ENCODE measurements at regions not wholly inside any gene's neighbourhood (a gene's known extent, or its start where the extent isn't known, plus 50 kb on each side); places are given as distances from the start of the nearest gene placed in this dataset.
"Not testable (repeated sequence)": the region's sequence is repeated elsewhere in the genome, so short reads cannot be mapped to it uniquely, and the experiment has no call there.

DNA sequence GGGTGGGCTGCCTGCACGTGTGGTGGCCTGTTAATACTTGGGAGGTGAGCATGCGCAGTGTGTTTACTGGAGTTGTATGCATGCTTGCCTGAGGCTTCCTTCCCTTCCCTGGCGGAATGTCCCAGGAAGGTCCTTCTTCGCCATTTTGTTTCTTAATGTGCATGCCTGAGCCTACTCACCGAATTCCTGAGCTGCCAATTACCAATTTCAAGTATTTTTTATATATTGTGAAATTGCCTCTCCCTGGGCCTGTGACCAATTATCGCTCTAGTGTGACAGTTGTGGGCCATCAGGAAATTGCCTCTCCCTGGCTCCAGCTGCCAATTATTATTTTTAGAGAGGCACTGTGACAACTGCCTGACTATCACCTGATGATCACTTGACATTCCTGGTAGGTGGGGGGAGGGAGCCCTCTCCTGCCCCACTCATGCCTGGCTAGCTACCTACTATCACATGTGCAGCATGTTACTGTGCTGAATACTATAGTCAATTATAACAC lies 70.0 kb downstream of the FAM50B start:
- DNase-seq = no peak
- intact Hi-C loops (cut with DNase I, micrococcal nuclease) = no loop called here
- no peak for ATAC-seq

DNA sequence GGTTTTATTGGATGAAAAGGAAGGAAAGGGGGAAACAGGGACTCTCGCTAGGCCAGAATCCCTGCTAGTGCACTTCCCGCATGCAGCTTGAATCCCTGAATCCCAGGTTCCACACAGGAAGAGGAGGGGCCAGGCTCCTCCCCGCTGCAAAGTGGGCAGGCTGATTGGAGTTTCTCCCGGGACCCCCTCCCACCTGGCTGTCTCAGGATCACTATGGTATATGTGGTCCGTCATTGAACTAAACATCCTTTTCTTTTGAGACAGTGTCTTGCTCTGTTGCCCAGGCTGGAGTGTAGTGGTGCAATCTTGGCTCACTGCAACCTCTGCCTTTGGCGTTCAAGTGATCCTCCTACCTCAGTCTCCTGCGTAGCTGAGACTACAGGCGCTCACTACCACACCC lies 70.7 kb downstream of the FAM50B start:
- intact Hi-C loops (cut with DNase I, micrococcal nuclease) = no loop called here
- DNase-seq (no peak), ATAC-seq (no peak)

DNA sequence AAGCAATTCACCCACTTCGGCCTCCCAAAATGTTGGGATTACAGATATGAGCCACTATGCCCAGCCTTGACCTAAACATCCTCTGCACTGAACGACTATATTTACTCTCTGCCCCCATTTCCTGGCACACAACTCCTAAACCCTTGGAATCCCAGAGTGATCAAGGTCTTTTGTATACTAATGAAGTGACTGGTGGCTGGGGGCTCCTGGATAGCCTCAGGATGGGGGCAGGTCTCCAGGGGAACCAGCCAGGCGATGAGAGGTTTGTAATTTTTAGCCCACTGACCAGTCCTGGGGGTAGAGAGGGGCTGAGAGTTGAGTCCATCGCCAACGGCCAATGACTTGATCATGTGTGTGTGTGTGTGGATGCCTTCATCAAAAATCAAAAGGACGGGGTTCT lies 71.1 kb downstream of the FAM50B start:
- DNase-seq = no peak
- intact Hi-C loops (cut with DNase I, micrococcal nuclease) = no loop called here
- ATAC-seq = no peak

DNA sequence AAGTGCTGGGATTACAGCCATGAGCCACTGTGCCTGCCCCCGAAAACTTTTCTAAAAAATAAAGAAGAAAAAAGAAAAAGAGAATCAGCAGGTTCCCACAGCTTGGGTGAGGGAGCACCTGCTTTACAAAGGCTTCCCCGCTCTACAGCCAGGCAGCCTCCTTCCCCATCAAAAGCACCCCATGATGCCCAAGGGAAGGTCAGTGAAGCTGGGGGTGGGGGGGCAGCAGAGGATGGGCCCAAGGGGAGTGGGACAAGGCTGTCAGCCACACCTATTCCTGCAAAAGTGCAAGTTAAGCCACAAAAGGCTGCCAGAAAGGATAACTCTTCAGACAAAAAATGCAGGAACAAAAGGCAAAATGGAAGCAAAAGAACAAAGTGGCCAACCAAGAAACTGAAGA lies 72.5 kb downstream of the FAM50B start:
- no peak for ATAC-seq
- intact Hi-C loops (cut with DNase I, micrococcal nuclease) = no loop called here

DNA sequence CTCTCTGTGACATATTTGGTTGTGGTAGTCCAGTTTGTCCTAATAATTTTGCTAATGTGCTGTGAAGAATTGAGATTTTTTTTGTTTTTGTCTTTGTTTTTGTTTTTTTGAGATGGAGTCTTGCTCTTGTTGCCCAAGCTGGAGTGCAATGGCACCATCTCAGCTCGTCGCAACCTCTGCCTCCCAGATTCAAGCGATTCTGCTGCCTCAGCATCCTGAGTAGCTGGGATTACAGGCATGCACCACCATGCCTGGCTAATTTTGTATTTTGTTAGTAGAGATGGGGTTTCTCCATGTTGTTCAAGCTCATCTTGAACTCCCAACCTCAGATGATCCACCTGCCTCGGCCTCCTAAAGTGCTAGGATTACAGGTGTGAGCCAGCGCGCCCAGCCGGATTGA lies 73.4 kb downstream of the FAM50B start:
- DNase-seq; intact Hi-C loops (cut with DNase I, micrococcal nuclease); ATAC-seq: not testable (repeated sequence)

More for the DNA sequence above, 72.5 kb downstream of the FAM50B start:
- DNase-seq = no peak

DNA sequence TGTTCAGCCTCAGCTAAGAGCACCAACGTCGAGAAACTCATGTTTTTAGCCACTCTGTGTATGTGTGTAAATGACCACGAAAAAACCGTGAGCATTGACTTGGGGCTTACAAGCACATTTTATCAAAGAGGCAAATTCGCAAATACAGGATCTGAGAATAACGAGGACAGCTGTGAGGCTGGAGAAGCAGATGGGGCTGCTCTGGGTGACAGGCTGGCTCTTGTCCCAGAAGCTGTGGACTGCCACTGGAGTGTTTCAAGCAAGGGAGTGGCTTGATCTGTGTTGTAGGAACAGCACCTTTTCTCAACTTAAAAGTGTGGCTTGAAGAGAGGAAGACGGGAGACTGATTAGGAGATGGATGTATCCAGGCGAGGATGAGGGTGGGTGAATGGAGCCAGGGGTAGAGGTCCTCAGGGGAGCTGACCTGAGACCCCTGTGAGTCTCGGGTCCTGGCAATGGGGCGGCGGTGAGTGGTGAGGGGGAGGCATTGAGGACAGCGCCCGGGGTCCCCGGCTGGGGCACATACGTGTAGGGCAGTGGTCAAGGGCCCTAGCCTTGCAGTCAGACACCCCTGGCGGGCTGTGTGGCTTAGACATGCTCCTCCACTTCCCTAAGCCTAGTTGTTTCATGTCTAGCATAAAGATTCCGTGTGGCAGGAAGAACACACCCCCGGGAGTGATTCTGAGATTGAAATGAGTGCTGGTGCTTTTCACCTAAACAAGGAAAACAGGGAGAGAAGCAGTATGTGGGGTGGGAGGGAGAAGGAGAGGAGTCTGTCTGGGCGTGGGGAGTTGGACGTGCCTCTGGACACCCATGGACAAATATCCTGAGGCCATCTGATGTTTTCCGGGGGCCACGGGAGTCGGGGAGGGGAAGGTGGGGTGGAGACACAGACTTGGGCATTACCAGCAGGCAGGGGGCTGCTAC lies 76.3 kb downstream of the FAM50B start:
- DNase-seq (peak; percentile 23 to 32), ATAC-seq (peak; percentile 34)
- intact Hi-C loops (cut with DNase I, micrococcal nuclease) = not testable (repeated sequence)

DNA sequence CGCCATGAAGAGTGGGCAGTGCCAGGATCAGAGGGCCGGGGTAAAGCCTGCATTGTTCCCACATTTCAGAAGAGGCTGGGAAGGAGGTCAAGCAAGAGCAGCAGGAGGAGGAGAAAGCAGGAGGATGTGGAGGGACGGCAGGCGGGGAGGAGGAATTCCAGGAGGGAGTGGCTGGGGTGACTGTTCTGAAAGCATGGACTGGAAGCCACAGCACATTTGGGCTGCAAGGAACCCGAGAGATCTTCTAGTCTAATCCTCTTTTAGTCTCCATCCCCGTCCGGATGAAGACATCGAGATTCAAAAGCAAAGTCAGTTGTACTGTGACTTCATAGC lies 76.9 kb downstream of the FAM50B start:
- DNase-seq (no peak), ATAC-seq (no peak)
- intact Hi-C loops (cut with DNase I, micrococcal nuclease) = no loop called here

DNA sequence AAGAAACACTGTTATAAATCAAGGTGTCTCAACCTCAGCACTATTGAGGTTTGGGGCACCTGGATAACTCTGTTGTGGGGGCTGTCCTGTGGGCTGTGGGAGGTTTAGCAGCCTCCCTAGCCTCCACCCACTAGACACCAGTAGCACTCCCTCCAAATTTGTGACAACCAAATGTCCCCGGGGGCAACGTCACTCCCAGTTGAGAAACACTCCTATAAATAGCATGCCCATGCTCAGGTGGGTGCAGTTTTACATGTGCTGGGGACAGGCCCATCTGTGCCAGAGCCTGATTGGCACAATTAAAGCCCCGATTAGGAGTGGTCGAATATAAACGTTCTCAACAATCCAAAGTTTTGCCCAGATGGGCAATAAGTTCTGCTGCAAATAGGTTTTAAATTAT lies 78.9 kb downstream of the FAM50B start:
- ATAC-seq (no peak), DNase-seq (no peak)
- intact Hi-C loops (cut with DNase I, micrococcal nuclease) = no loop called here

DNA sequence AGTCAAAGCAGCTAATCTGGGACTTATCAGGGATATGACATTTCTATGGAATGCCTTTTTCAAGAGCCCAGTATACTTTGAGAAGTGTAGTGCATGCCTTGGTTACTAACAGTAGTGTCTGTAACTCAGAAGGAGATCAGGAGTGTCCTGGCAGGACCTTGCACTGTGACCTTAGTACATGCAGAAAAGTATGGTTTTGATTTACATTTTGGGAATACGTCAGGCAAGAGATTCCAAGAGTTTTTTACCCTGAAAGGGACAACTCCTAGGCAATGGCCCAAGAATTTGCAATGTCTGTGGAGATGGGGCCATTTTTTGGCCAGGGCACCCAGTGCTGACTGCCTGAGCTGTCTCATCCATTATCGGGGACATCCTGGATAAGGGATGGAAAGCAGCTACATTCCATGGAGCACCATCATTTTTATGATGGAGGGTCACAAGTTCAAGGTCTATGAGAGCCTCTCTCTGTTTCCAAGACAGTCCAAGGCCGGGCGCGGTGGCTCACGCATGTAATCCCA lies 80.2 kb downstream of the FAM50B start:
- ATAC-seq (no peak), DNase-seq (no peak)
- intact Hi-C loops (cut with DNase I, micrococcal nuclease) = no loop called here

DNA sequence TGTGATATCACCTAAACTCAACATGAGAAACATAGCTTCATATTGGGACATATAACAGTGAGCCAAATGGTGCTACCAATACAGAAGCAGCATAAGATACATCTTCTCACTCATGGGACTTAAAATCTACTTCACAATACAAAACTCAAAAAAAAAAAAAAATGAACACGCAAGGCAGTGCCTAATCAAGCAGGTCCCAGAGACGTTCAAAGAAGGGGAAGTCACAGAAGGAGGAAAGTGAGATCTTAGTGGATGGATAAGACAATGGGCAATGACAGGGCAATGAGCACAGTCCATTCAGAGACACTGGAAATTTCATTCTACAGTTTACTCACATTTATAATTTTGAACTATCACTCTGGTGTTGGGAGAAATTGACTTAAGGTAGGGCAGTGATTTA lies 88.3 kb downstream of the FAM50B start:
- intact Hi-C loops (cut with DNase I, micrococcal nuclease) = no loop called here
- DNase-seq (no peak), ATAC-seq (no peak)

DNA sequence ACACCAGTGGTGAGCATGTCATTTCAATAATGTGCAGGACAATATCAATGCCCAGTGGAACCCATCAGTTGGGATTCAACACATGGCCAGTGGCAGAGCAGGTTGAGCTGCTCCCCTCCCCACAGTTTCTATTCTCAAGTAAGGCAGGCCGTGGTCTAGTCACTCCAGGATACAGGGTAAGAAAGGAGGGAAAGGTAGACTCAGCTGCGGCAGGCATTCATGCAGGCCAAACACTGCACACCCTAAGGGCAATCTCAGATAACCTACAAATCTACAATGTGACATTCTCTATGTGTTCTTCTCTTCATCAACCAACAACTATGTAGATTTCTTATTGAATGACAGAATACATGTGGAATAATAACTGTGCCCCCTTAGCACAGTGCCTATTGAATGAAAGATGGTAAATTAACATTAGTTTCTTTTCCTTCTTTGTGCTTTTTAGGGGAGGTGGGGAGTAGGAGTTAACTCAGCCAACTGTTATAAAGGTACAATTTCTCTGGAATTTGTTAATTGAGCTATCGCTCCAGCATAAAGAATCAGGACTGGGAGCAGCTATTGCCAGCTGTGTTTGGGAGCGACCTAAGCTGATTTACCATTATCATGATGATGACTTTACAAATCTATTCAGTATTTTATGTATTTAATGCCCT lies 89.7 kb downstream of the FAM50B start:
- ATAC-seq (no peak), DNase-seq (no peak)
- intact Hi-C loops (cut with DNase I, micrococcal nuclease) = no loop called here

DNA sequence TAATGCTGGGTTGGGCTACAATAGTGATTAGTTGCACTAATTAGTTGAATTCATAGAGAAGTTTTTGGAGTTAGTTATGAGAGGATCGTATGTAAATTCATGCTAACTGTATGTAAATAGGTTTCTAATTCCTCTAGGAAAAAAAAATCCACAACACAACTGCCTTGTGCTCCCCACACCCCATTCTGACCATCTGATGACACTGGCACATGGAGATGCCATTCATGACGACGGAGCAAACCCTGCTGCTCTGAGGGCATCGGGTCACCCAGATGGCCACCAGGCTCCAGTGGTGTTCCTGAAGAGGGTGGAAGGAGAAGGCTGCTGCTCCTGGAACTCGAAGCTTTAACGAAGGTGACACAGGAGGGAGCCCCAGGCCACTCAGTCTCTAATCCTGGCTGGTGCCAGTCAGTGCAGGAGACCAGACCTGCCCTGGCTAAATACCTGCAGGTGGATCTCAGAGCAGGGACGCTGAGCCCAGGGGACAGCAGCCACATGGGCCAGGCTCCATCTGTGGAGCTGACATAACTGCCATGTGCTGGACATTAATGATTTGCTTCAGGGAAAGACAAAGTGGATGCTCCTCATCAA lies 90.3 kb downstream of the FAM50B start:
- intact Hi-C loops (cut with DNase I, micrococcal nuclease) = no loop called here

DNA sequence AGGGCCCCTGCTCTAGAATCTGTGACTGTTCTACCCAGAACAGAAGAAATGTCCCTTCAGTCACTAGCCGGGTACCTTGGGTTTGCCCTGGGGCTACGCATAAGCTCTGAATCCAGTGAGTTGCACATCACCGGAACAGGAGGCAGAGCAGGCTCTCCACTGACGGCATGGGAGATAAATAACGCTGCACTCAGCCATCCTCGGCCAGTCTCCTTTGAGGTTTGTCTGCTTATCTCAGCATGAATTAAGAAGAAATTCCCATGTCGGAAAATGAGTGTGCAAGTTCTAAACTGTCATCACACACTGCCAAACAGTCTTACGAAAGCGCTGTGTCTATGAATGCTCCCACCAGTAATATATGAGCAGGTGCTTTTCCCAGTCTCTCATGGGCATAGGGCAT lies 90.8 kb downstream of the FAM50B start:
- intact Hi-C loops (cut with DNase I, micrococcal nuclease) = no loop called here
- DNase-seq (no peak), ATAC-seq (no peak)

More for the DNA sequence above, 90.3 kb downstream of the FAM50B start:
- DNase-seq (no peak), ATAC-seq (no peak)

DNA sequence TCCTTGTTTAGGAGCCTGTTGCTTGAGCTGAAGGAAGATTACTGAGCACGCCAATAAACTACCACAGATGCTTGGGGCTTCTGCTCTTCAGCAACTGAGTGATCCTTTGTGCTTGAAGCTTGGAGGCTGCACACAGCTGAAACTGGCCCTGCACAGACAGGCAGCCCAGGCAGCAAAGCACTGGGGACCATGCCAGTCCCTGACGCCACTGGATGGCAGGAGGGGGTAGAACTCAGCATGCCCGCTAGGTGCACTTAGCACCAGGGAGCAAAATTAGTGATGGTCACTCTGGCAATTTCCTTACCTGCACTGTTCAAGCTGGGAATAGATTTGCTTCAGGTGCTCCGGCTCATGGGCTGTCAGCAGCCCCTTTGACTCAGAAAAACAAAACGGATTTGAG lies 91.5 kb downstream of the FAM50B start:
- ATAC-seq (no peak), DNase-seq (no peak)
- intact Hi-C loops (cut with DNase I, micrococcal nuclease) = no loop called here

DNA sequence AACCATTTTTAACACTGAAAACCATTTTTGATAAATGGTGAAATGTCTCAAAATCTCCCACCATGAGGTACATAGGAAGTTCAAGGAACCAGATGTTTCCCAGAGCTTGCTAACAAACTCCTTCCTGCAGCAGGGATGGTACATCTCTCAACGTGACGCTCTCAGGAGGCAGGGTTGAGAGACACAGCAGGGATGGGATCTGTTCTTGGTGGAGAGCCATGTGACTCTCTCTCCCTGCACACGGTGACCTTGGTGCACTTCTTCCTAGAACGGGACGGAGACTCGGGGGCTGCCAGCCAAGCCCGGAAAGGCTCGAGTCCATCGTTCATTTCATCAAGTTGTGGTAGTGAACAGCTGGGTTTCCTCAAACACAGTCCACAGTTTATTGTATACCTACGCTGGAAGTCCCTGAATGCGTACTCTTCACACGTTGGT lies 94.2 kb downstream of the FAM50B start:
- DNase-seq = no peak
- intact Hi-C loops (cut with DNase I, micrococcal nuclease) = no loop called here
- no peak for ATAC-seq

DNA sequence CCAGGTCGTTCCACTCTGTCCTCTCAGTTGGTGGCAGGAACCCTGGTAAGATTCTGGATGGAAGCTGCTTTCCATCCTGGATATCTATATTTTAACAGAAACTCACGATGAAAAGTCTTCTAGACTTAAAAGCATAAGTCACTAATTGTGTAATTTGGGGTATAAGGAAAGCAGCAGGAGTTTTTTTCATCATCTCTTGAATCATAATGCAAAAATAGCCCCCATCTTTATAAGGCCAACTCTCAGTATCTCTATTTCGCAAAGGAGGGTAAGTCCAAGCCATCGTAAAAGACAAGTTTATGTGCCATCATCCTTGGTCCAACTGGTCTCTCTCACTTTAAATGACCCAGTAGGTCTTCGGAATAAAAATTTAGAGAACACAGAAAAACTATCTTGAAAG lies 95.1 kb downstream of the FAM50B start:
- ATAC-seq = no peak
- intact Hi-C loops (cut with DNase I, micrococcal nuclease) = no loop called here

DNA sequence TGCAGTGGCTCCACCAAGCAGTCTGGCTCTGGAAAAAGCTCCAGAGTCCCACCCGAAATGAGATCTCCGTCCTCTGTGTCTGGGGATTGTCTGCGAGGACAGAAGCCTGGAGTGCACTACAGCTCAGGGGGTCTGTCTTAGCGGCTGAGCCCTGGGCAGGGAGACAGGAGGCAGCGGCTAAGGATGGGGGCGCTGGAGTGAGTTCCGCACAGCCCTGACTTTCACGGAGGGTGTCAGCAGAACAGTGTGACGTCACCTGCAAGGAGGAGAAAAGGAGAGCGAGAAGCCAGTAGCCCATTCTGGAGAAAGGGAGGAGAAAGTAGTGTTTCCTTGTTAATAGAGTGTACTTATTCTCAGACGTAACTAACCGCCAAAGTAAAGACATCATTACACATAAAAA lies 97.6 kb downstream of the FAM50B start:
- intact Hi-C loops (cut with DNase I, micrococcal nuclease) = no loop called here
- DNase-seq (no peak), ATAC-seq (no peak)

More for the DNA sequence above, 95.1 kb downstream of the FAM50B start:
- DNase-seq = no peak

DNA sequence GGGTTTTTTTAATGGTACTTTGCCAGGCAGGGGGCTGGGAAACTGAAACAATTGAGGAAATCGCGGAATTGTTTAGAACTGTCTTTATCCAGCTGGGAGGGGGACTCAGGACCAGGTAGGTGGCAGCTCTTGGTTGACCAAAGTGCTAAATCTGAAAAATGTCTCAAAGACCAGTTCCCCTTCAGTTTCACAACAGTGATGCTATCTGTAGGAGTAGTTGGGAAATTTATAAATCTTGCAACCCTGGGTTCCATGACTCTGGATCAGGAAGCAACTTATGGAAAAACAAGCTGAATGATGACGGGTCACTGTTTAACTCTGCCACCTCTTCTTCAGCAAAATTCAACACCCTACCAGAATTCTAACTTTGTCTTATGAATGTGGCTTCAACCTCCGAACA lies 99.7 kb downstream of the FAM50B start:
- intact Hi-C loops (cut with DNase I, micrococcal nuclease) = no loop called here
- ATAC-seq (no peak), DNase-seq (no peak)

DNA sequence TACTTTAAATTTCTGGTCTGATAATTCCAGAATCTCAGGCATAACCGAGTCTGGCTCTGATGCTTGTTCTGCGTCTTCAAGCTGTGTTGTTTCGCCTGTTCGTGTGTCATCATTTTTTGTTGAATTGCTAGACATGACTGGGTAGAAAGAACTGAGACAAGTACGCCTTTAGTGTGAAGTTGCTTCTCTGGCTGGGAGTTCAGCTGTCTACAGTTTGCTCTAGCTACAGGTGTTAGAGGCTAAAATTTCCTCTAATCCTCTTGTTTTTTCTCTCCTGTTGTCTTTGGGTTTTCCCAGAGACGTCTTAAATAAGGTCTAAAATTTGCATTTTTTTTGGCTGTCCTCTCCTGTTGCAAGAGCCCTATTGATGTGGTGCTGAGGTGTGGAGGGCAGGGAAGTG lies 100.3 kb downstream of the FAM50B start:
- no peak for DNase-seq
- ATAC-seq = no peak
- intact Hi-C loops (cut with DNase I, micrococcal nuclease) = no loop called here

DNA sequence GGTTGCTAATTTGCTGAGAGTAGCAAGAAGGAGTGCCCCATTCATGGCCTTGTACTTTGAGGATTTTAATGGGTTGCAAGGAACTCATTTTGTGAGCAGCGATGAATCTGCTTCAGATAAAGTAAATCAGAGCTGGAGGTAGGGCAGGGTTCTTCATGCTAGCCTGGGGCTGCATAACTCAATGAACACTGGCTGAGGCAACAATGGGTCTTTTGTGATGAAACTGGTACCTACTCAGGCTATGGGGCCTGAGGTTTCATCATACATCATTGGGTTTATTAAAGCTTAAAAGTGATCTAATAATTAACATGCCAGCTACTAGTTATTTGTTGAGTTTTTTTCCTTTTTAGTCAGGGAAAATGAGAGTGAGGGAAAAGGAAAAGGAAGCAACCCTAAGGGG lies 106.9 kb downstream of the FAM50B start:
- DNase-seq = no peak

More for the DNA sequence above, 106.9 kb downstream of the FAM50B start:
- intact Hi-C loops (cut with DNase I, micrococcal nuclease) = no loop called here
- ATAC-seq = no peak

Data from left colon (tissue), 2 donors.